Esophagus squamous epithelium (tissue), 4 donors: ENCODE measurements at regions not wholly inside any gene's neighbourhood (a gene's known extent, or its start where the extent isn't known, plus 50 kb on each side); places are given as distances from the start of the nearest gene placed in this dataset.
A peak's percentile ranks its signal among the peaks of the same experiment; 100 is the strongest.

Experiments used
- CTCF ChIP-seq, 6 experiments: fragments of 450-650 bp in 4 of 6; fragments of 200-600 bp in 2 of 6; sonication (generic) in 2 of 6; IDR thresholded peaks; one replicate each; pipeline ENCODE4 v1.5.1; 2016 to 2019; ENCODE audit warnings: antibody characterized with exemption in 6 of 6, mild to moderate bottlenecking in 4 of 6, moderate library complexity in 4 of 6
- POLR2A ChIP-seq, 4 donors: fragments of 450-650 bp; IDR thresholded peaks; one replicate each; pipeline ENCODE4 v1.6.1; 2017; ENCODE audit warnings: antibody characterized with exemption in 4 of 4, mild to moderate bottlenecking in 4 of 4, moderate library complexity in 3 of 4

GRCh38 chr2:195533771-195534642 is 123.0 kb upstream of the SLC39A10 start:
- peak in 1 of 6 experiments; percentile 5 for TF ChIP-seq CTCF (IDR thresholded peaks at IDR 0.05)
- TF ChIP-seq POLR2A (IDR thresholded peaks at IDR 0.05) = peak in 1 of 4 donors; percentile 22
